H4 (cell line): ENCODE measurements at regions not wholly inside any gene's neighbourhood (a gene's known extent, or its start where the extent isn't known, plus 50 kb on each side); places are given as distances from the start of the nearest gene placed in this dataset.
A peak's percentile ranks its signal among the peaks of the same experiment; 100 is the strongest.
"Not testable (repeated sequence)": the region's sequence is repeated elsewhere in the genome, so short reads cannot be mapped to it uniquely, and the experiment has no call there.

Experiments used
- DNase-seq: peaks from one replicate; pipeline ENCODE4 v3.0.0-alpha.2; 2015; ENCODE audit warnings: low spot score

GRCh38 chr6:43935921-43936439 is 166.0 kb downstream of the VEGFA start:
- DNase-seq, result no peak

DNA sequence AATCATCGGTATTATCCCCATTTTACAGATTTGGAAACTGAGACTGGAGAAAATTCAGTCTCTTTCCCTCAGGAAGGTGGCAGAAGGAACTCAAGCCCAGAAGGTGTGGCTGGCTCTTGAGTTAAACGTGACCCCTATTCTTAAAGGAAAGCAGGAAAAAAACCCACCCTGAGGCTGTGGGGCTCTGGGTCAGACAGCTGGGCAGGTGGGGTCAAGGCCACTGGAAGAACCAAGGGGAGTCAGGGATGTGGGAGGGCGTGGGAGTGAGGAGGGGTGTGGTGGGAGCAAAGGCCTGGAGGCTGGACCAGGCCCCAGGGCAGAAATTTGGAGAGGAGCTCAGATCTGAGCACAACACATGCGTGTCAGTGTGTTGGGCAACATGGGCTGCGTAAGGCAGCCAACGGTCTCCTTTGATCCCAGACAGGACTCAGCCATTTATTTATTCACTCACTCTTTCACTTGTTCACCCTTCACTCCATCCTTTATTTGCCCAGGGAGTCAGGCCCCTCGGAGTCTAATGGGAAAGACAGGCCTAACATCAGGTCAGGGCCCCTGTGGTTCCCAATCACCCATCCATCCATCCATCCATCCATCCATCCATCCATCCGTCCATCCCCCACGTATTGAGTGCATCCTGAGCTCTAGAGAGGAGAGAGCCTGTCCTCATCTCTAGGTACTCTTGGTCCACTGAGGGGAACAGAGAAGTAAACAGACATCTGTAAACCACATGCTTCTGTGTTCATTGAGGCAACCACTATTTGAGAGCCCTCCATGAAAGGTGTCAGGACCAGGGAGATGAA is 165.0 kb downstream of the VEGFA start:
- no peak for DNase-seq

- DNase-seq, result no peak
These were observed 164.3 kb downstream of the VEGFA start for GRCh38 chr6:43934183-43934802.

DNA sequence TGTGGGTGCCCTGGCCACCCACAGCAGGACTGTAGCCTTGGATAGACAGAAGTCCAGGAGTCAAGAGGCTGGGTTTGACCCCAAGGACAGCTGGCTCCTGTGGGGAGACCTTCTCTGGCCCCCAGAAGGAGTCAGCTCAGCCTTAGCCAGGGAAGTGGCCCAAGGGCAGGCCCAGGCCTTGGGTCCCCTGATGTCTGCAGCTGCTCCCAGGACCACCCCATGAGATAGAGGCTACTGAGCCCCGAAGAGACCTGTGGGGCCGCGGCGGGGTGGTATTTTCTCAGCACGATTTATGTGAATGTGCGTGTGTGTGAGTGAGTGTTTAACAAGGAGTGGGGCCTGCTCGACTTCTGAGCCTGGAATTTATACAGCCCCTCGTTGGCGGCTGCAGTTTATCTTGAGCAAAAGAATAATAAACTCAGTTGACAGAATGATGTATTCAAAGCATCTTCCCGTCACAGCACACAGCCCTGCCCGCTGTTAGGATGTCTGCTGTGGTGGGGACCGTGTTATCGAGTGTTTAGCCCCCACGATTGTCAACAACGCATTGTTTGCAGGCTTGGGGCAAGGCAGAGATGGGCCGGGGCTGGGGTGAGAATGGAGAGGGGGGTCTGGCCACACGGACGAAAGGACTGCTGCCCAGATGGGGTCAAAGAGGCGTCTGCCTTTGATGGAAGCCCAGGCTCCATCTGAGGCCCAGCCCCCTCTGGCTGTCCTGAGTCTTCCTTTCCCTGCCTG is 163.3 kb downstream of the VEGFA start:
- no peak for DNase-seq

- no peak for DNase-seq
These were observed 162.5 kb downstream of the VEGFA start for GRCh38 chr6:43932259-43933147.

DNA sequence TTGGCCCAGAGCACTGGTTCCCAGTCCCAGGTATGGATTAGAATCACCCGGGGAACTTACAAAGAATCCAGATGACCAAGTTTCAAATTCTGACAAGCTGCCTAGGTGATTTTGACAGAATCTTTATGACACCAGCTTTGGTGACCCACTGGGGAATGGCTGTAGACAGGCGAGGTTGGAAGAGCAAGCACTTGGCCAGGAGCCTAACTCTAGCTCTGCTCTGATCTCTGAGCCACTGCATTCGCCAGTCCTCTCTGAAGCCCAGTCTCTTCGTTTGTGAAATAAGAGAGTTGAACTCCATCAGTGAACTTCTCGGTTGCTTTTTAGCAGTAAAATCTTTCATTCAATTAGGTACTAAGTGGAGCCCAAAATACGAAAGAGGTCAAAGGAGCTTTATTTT is 161.2 kb downstream of the VEGFA start:
- no peak for DNase-seq

GRCh38 chr6:43930440-43931154 is 160.6 kb downstream of the VEGFA start:
- no peak for DNase-seq

DNA sequence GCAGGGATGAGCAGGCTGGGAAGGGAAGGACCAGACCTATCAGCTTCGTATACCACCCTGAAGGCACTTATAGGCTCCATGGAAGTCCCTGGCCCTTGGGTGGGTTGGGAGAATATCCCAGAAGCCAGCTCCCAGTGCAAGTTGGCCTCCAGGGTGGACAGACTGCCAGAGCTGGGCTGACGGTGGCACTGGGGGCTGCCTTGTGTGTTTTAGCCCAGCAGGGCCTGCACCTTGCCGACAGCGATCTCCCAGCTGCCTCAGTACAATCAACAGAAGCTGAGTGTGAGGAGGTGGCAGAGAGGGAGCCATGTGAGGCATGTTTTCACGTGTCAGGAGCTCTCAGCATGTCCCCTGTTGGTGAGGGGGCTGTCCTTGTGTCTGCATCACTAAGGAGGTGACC is 159.5 kb downstream of the VEGFA start:
- DNase-seq, result no peak

GRCh38 chr6:43927532-43928210 is 157.7 kb downstream of the VEGFA start:
- DNase-seq, result no peak

DNA sequence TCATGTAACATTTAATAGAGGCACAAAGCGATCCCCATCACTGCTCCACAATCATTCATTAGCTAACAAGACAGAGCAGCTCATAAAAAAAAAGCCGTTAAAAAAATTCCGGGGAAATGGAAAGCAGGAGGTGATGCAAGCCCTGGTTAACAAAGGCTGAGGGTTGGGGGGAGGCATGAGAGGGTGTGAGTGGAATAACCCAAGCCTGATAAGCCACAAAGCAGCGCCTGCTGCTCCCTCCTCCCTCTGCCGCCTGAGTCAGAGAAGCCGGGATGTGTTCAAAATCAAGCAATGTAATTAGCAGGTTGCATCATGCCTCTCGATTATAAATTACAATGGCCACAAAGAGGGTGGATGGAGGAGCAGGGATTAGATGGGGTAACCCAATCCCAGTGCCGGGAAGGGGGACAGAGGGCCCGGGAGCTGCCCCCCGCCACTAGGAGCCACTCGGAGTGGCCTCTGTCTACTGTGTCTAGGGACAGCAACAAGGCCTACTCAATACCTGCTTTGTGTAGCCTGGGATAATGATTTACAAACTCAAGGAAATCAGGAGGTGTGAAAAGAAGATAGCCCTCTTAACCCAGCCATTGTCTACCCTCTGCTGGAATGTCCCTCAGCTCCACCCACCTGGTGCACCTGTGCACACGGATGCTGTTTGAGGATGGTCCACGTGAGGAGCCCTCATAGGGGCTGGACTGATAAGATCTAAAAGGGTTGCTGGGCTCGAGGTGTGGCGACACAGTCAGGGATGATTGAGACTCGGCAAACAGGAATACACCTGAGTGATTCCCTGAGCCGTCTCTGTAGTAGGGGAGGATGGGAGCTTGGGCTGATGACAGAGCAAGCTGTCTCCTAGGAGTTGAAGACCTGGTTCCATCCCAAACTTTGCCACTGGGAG is 156.9 kb downstream of the VEGFA start:
- DNase-seq, result peak; percentile 96

- DNase-seq, result not testable (repeated sequence)
These were observed 155.7 kb downstream of the VEGFA start for GRCh38 chr6:43925636-43926139.

DNA sequence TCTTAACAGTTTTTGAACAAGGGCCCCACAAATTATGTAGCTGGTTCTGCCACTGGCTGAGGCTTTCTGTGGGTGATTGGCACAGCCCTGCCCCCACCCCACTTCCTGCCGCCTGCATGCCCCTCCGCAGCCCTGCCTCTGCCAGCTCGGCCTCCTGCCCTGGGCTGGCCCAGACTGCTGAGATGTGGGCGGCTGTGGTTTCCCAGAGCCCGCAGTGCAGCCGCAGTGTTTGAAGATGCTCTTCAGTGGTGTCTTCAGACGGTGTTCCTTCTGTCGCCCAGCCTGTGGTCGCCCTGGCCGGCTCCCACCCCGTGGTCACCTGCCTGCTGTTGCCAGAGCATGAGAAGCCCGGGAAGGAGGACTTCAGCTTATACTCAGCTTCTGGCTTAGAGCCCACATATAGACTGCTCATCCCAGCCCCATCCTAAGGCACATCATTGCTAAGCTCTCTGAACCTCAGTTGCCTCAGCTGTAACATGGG is 154.3 kb downstream of the VEGFA start:
- peak; percentile 82 for DNase-seq

DNA sequence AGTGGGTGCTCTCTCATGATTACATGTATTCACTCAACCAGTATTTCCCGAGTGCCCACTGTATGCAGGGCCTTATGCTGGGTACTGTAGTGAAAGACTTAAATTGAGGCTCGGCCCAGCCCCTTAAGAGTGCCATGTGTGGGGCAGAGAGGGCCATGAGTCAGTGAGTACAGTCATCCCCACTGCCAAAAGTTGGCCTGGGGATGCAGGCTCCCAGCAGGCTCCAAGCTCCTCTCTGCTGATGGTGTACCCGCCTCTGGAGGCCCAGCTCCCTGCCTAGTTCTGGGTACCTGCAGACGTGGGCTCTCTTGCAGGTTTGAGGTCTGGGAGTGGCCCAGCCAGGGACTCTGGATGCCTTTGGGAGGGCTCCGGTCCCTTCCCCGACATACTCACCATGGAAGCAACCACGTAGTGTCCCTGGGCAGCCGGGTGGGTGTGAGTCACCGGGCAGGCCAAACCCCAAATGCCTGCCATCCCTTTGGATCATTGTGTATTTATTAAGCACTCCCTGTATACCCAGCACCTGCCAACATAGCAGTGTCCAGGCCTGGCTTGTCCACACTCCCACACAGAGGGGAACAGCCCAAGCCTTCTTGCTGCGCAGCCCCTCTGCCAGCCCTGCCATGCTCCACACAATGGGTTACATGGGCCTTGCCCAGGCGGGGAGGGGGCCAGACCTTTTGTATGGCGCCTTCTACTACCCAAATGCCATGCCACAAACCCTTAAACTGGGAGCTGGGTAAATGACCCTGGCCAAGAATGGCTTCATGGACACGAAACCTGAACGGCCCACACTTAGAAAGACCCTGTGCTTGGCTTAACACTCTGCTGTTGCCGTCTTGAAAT is 153.6 kb downstream of the VEGFA start:
- DNase-seq, result peak; percentile 39

- DNase-seq, result no peak
These were observed 152.7 kb downstream of the VEGFA start for GRCh38 chr6:43922426-43923375.

- no peak for DNase-seq
These were observed 151.8 kb downstream of the VEGFA start for GRCh38 chr6:43921548-43922425.

GRCh38 chr6:43921039-43921438 is 151.0 kb downstream of the VEGFA start:
- no peak for DNase-seq
